NCI-H1694 treated with DMSO at 0.1 percent for 48 hours (cell line): ENCODE measurements at regions not wholly inside any gene's neighbourhood (a gene's known extent, or its start where the extent isn't known, plus 50 kb on each side); places are given as distances from the start of the nearest gene placed in this dataset.
"Not testable (repeated sequence)": the region's sequence is repeated elsewhere in the genome, so short reads cannot be mapped to it uniquely, and the experiment has no call there.

Experiments
- DNase-seq: peaks from one replicate; lab custom pipeline; 2025; lab: John Stamatoyannopoulos, UW

GRCh38 chr2:240374085-240374907 lies 61.2 kb upstream of the GPC1 start:
- DNase-seq = no peak

- DNase-seq = no peak
These were observed 60.3 kb upstream of the GPC1 start for GRCh38 chr2:240375024-240375645.

DNA sequence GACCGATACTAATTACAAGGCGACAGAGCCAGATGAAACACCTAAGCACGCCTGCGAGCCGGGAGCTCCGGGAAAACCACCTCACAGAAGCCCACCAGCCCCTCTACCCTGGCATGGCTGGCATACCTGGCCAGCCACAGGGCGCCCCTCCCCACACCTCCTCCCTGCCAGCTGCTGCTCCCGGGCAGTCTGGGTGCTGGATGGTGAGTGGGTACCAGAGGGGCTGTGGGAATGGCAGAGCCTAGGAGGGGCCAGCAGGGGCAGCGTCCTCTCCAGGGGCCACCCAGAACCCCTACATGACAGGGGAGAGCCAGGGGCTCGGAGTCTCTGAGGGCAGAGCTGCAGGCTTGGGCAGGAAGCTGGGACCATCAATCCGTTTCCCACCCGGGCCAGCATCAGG lies 58.7 kb upstream of the GPC1 start:
- DNase-seq = no peak

DNA sequence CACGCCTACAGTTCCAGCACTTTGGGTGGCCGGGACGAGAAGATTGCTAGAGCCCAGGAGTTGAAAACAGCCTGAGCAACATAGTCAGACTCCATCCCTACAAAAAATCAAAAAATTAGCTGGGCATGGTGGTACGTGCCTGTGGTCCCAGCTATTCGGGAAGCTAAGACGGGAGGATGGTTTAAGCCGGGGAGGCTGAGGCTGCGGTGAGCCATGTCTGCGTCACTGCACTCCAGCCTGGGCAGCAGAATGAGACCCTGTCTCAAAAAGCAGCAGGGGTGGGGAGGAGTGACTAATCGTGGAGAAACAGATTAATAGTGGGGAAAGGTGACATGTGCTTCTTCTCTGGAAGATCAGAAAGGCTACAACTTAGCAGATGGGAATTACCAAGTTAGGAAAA lies 58.1 kb upstream of the GPC1 start:
- DNase-seq = no peak

DNA sequence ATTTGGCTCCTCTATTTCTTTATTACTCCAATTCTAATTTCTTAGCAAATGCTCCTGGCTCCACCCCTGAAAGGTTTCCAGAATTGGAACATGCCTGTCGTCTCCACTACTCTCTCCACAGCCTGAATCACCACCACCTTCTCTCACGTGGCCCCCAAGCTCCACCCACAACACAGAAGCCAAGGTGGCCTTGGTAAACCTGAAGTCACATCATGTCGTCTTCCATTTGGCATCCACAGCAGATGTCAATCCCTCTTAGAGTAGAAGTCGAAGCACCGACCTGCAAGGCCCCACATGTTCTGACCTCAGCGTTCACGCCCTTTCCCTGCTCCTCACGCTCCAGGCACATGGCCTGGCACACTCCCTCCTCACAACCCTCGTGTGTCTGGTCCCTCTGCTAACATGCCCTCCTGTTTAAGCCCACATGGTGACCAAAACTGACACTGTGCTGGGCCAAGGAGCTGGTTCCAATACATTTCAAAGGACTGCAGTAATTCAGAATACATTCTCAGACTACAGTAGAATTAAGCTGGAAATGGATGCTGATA lies 56.3 kb upstream of the GPC1 start:
- no peak for DNase-seq

DNA sequence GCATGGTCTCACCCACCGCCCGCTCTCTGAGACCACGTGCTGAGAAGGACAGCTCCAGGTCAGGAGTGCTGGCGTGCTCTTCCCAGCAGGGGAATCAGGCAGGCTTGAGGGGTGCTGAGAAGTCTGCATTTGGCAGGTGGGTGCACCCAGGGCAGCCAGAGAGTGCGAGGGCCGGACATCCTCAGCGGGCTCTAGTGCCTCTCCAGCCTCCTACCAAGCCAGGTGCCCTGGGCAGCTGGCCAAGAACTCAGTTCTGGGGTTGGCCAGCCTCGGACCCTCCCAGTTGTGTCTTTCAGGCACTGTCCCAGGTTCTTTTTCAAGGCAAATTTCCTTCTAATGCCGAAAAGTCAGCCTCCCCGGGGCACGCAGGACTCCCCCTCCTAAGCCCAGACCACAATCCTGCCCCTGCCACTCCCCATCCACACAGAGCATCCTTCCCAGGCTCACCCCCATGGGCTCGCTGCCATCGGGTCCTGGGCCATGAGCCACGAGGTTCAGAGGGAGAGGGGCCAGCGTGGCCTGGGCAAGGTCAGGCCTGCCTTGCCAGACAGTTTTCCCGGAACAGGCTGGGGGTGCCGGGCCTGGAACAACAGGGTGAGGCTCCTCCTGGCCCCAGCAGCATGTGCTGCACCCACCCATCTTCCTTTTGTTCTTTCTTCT lies 52.2 kb upstream of the GPC1 start:
- DNase-seq = no peak

DNA sequence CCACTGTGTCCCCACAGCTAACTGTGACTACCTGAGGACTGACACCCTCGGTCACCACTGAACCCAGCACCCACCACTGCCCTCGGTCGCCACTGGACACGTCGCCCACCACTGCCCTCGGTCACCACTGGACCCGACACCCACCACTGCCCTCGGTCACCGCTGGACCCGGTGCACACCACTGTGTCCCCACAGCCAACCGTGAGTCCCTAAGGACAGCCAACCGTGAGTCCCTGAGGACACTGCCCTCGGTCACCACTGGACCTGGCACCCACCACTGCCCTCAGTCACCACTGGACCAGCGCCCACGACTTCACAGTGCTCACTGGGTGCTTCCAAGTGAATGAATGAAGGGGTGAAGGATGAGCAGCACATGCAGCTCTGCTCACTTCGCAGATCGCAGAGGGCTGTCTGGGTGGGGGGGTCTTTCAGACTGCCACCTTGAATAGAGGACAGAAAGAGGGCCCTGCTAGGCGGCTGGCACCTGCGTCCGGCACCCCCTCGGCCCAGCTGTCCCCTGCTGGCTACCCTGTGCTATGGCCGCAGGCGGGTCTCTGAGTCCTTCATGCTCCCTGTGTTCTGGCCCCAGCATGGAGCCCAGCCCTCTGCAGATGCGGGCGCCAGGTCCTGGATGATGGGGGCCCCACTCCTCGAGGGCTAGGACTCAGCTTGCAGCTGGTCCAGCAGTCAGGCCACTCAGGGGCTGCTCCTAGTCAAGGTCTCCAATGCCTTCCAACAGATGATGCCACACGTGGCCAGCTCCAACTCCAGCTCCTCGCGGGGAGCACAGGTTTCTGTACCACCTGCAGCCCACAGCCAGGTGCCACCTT lies 51.4 kb upstream of the GPC1 start:
- DNase-seq = no peak

- no peak for DNase-seq
These were observed 50.6 kb upstream of the GPC1 start for GRCh38 chr2:240384711-240385450.

- not testable (repeated sequence) for DNase-seq
These were observed 49.9 kb upstream of the GPC1 start for GRCh38 chr2:240385451-240386161.
